ENCODE measurements at regions not wholly inside any gene's neighbourhood (a gene's known extent, or its start where the extent isn't known, plus 50 kb on each side); places are given as distances from the start of the nearest gene placed in this dataset.

DNA sequence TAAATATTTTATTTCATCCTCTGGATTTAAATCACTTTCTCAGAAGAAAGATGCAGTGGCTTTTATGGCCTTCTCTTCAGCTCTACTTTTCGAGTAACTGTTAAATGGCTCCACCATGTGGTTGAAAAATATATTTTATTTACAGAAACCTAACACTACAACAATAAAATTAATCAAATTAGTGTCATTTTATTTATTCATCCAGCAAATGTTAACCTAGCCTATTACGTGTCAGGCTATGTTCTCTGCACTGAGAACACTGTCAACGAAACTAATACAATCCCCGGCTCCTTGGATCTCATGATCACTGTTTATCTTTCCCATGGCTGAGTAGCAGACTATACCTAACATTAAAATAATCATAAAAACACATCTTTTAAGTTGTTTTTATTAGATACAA, 148.0 kb upstream of the OSTN start:
- no peaks in the 10 kb centered on the region for H3K9me3 Mint-ChIP-seq
- H3K27me3 Mint-ChIP-seq (ENCODE audit: low read depth), result no peaks in the 10 kb centered on the region
- no peak overlapping the region for H3K4me3 Mint-ChIP-seq
- H3K27ac Mint-ChIP-seq, result no peak overlapping the region
- H3K4me1 Mint-ChIP-seq, result no peaks in the 10 kb centered on the region
- H3K36me3 Mint-ChIP-seq (ENCODE audit: low read depth), result no peaks in the 10 kb centered on the region
- peak; percentile 57 to 74 (median 63) for TF ChIP-seq CTCF (IDR thresholded peaks at IDR 0.05; ENCODE audit: unreplicated experiment in 3 of 3)

GRCh38 chr3:191047930-191048329, 151.1 kb upstream of the OSTN start:
- no peaks in the 10 kb centered on the region for H3K4me1 Mint-ChIP-seq
- H3K9me3 Mint-ChIP-seq, result peaks cover 9% of the 10 kb centered on the region
- H3K27me3 Mint-ChIP-seq (ENCODE audit: low read depth), result no peaks in the 10 kb centered on the region
- TF ChIP-seq CTCF (IDR thresholded peaks at IDR 0.05; ENCODE audit: unreplicated experiment in 3 of 3), result no peak
- no peaks in the 10 kb centered on the region for H3K36me3 Mint-ChIP-seq (ENCODE audit: low read depth)
- no peak overlapping the region for H3K27ac Mint-ChIP-seq
- no peak overlapping the region for H3K4me3 Mint-ChIP-seq

DNA sequence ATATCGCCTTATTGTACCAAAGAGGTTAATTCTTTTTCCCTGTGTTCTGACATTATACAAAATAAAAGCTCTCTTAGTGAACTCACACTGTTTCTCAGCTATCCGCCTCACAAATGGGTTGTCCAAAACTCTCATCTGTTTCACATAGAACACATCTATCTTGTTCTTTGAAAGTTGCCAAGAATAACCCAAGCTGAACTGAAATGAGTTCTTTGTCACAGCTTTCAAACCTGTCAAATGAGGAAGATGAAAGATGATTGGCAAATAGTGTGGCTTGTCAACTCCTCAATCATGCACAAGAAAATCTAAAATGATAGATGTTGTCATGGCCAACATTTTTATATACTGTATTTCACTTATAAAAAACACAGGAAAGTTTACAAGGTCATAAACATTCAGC, 168.1 kb upstream of the OSTN start:
- H3K9me3 Mint-ChIP-seq, result no peaks in the 10 kb centered on the region

GRCh38 chr3:191030491-191030890, 168.0 kb upstream of the GMNC start:
- H3K27me3 Mint-ChIP-seq (ENCODE audit: low read depth), result no peaks in the 10 kb centered on the region

More for the DNA sequence above, 168.1 kb upstream of the OSTN start:
- no peak for TF ChIP-seq CTCF (IDR thresholded peaks at IDR 0.05; ENCODE audit: unreplicated experiment in 3 of 3)
- H3K4me3 Mint-ChIP-seq, result no peak overlapping the region
- H3K27me3 Mint-ChIP-seq (ENCODE audit: low read depth), result no peaks in the 10 kb centered on the region
- peak overlapping the region in 1 of 3 experiments; percentile 56 for H3K27ac Mint-ChIP-seq
- no peaks in the 10 kb centered on the region for H3K36me3 Mint-ChIP-seq (ENCODE audit: low read depth)
- H3K4me1 Mint-ChIP-seq, result peaks cover 7% of the 10 kb centered on the region

DNA sequence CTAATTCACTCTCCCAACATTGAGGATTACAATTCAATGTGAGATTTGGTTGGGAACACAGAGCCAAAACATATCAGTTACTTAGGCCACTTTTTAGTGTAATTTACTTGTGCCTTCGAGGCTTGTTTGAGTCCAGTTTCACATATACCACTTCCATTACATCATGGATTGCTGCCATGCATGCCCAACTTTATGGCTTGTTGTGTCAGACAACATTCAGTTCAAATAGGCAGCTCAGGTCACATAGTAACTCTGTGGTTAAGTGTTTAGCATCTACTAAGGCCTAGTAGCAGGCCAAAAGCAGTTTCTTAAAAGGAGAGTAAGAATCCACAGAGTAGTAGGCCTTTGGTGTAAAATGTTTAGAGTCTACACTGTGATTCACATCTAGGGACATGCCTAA, 164.3 kb upstream of the GMNC start:
- Mint-ChIP-seq H3K36me3 (ENCODE audit: low read depth) (no peaks in the 10 kb centered on the region), H3K4me3 (no peak overlapping the region), H3K9me3 (no peaks in the 10 kb centered on the region), H3K27ac (no peak overlapping the region), H3K27me3 (ENCODE audit: low read depth) (no peaks in the 10 kb centered on the region), H3K4me1 (peaks cover 7% of the 10 kb centered on the region)
- TF ChIP-seq CTCF (IDR thresholded peaks at IDR 0.05; ENCODE audit: unreplicated experiment in 3 of 3), result no peak

More at GRCh38 chr3:191030491-191030890, 168.0 kb upstream of the GMNC start:
- H3K9me3 Mint-ChIP-seq, result no peaks in the 10 kb centered on the region
- no peak for TF ChIP-seq CTCF (IDR thresholded peaks at IDR 0.05; ENCODE audit: unreplicated experiment in 3 of 3)
- H3K27ac Mint-ChIP-seq, result peak overlapping the region in 1 of 3 experiments; percentile 56
- H3K4me1 Mint-ChIP-seq, result peaks cover 7% of the 10 kb centered on the region
- H3K4me3 Mint-ChIP-seq, result no peak overlapping the region
- no peaks in the 10 kb centered on the region for H3K36me3 Mint-ChIP-seq (ENCODE audit: low read depth)

GRCh38 chr3:191020730-191021396, 158.4 kb upstream of the GMNC start:
- no peaks in the 10 kb centered on the region for H3K4me1 Mint-ChIP-seq
- TF ChIP-seq CTCF (IDR thresholded peaks at IDR 0.05; ENCODE audit: unreplicated experiment in 3 of 3), result no peak
- peaks cover 2% of the 10 kb centered on the region for H3K9me3 Mint-ChIP-seq
- H3K4me3 Mint-ChIP-seq, result no peak overlapping the region
- H3K27ac Mint-ChIP-seq, result no peak overlapping the region
- no peaks in the 10 kb centered on the region for H3K27me3 Mint-ChIP-seq (ENCODE audit: low read depth)
- no peaks in the 10 kb centered on the region for H3K36me3 Mint-ChIP-seq (ENCODE audit: low read depth)

Data from nephron (organoid).